ENCODE measurements at regions not wholly inside any gene's neighbourhood (a gene's known extent, or its start where the extent isn't known, plus 50 kb on each side); places are given as distances from the start of the nearest gene placed in this dataset.

DNA sequence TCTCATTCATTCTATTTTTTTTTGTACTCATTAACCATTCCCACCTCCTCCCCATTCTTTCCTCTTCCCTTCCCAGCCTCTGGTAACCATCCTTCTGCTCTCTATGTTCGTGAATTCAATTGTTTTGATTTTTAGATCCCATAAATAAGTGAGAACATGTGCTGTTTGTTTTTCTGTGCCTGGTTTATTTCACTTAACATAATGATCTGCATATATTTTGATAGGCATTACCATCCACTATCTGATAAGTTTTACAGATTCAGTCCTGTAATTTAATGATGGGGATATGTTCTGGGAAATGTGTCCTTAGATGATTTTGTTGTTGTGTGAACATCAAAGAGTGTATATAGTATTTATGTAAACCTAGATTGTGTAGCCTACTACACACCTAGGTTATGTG is 77.5 kb upstream of the CPHXL start:
- TF ChIP-seq CTCF (IDR thresholded peaks at IDR 0.05; ENCODE audit: insufficient read depth, low read depth, low read length) (no peak), EZH2 (IDR thresholded peaks at IDR 0.05; ENCODE audit: insufficient read depth, low read length) (no peak)
- no peak overlapping the region for H3K27ac ChIP-seq (ENCODE audit: low read depth, low read length)
- DNase-seq (ENCODE audit: low read depth) (no peak), FAIRE-seq (no peak)
- peaks cover 2% of the 10 kb centered on the region for H3K27me3 Mint-ChIP-seq (ENCODE audit: low read depth, unreplicated experiment)
- H3K9me3 ChIP-seq (ENCODE audit: insufficient read depth, low read depth, low read length), result no peaks in the 10 kb centered on the region
- no peaks in the 10 kb centered on the region for H3K9me3 Mint-ChIP-seq (ENCODE audit: unreplicated experiment)
- H3K79me2 ChIP-seq (ENCODE audit: insufficient read depth, low read length), result no peaks in the 10 kb centered on the region
- H3K27ac Mint-ChIP-seq (ENCODE audit: unreplicated experiment), result no peak overlapping the region
- H3K4me2 ChIP-seq (ENCODE audit: low read length), result no peak overlapping the region
- no peak overlapping the region for H3K9ac ChIP-seq (ENCODE audit: low read length)
- no peak overlapping the region for H3K4me3 Mint-ChIP-seq (ENCODE audit: unreplicated experiment)
- H4K20me1 ChIP-seq (ENCODE audit: insufficient read depth, low read length), result no peaks in the 10 kb centered on the region
- no peaks in the 10 kb centered on the region for H3K27me3 ChIP-seq (ENCODE audit: insufficient read depth, low read length)
- H2AFZ ChIP-seq (ENCODE audit: low read depth, low read length), result no peak overlapping the region
- H3K4me1 ChIP-seq (ENCODE audit: insufficient read depth, low read length), result no peaks in the 10 kb centered on the region
- H3K4me3 ChIP-seq (ENCODE audit: insufficient read depth, low read depth, low read length), result no peak overlapping the region
- H3K36me3 ChIP-seq (ENCODE audit: insufficient read depth, low read length), result no peaks in the 10 kb centered on the region
- no peaks in the 10 kb centered on the region for H3K36me3 Mint-ChIP-seq (ENCODE audit: low read depth, unreplicated experiment)
- H3K4me1 Mint-ChIP-seq (ENCODE audit: low read depth, unreplicated experiment), result no peaks in the 10 kb centered on the region

DNA sequence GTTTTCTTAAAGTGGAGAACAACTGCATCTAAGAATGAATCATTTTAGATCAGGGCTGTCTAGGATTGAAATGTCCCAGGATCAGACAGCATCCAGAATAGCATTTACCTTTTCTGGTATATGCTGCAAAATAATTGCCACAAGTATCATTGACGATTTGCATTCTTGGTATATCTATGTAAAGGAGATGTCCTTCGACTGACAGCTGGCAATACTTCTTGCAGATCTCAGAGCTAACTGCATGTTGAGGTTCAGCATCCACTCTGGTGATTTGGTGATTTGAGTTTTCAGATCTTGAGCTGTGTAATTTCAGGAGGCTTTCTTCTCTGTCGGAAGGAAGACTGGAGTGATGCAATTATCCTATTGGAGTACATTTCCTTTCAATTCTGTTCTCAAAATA is 78.1 kb upstream of the CPHXL start:
- no peaks in the 10 kb centered on the region for H3K27me3 ChIP-seq (ENCODE audit: insufficient read depth, low read length)
- DNase-seq (ENCODE audit: low read depth) (no peak), FAIRE-seq (no peak)
- no peaks in the 10 kb centered on the region for H3K4me1 ChIP-seq (ENCODE audit: insufficient read depth, low read length)
- no peak overlapping the region for H2AFZ ChIP-seq (ENCODE audit: low read depth, low read length)
- H3K4me3 ChIP-seq (ENCODE audit: insufficient read depth, low read depth, low read length), result no peak overlapping the region
- H3K79me2 ChIP-seq (ENCODE audit: insufficient read depth, low read length), result no peaks in the 10 kb centered on the region
- Mint-ChIP-seq H3K27me3 (ENCODE audit: low read depth, unreplicated experiment) (peaks cover 2% of the 10 kb centered on the region), H3K4me3 (ENCODE audit: unreplicated experiment) (no peak overlapping the region), H3K4me1 (ENCODE audit: low read depth, unreplicated experiment) (no peaks in the 10 kb centered on the region), H3K27ac (ENCODE audit: unreplicated experiment) (no peak overlapping the region), H3K9me3 (ENCODE audit: unreplicated experiment) (no peaks in the 10 kb centered on the region), H3K36me3 (ENCODE audit: low read depth, unreplicated experiment) (no peaks in the 10 kb centered on the region)
- no peaks in the 10 kb centered on the region for H3K9me3 ChIP-seq (ENCODE audit: insufficient read depth, low read depth, low read length)
- no peaks in the 10 kb centered on the region for H3K36me3 ChIP-seq (ENCODE audit: insufficient read depth, low read length)
- H3K27ac ChIP-seq (ENCODE audit: low read depth, low read length), result no peak overlapping the region
- no peak overlapping the region for H3K4me2 ChIP-seq (ENCODE audit: low read length)
- no peak overlapping the region for H3K9ac ChIP-seq (ENCODE audit: low read length)
- no peaks in the 10 kb centered on the region for H4K20me1 ChIP-seq (ENCODE audit: insufficient read depth, low read length)
- TF ChIP-seq EZH2 (IDR thresholded peaks at IDR 0.05; ENCODE audit: insufficient read depth, low read length), result no peak
- TF ChIP-seq CTCF (IDR thresholded peaks at IDR 0.05; ENCODE audit: insufficient read depth, low read depth, low read length), result no peak

GRCh38 chr16:75805946-75806345 is 79.7 kb upstream of the CPHXL start:
- H2AFZ ChIP-seq (ENCODE audit: low read depth, low read length), result no peak overlapping the region

More at GRCh38 chr16:75805946-75806345, 79.7 kb upstream of the CPHXL start:
- FAIRE-seq (no peak), DNase-seq (ENCODE audit: low read depth) (no peak)
- no peaks in the 10 kb centered on the region for H3K9me3 ChIP-seq (ENCODE audit: insufficient read depth, low read depth, low read length)
- H3K36me3 ChIP-seq (ENCODE audit: insufficient read depth, low read length), result no peaks in the 10 kb centered on the region
- H4K20me1 ChIP-seq (ENCODE audit: insufficient read depth, low read length), result no peaks in the 10 kb centered on the region
- H3K4me1 ChIP-seq (ENCODE audit: insufficient read depth, low read length), result no peaks in the 10 kb centered on the region
- H3K27ac ChIP-seq (ENCODE audit: low read depth, low read length), result no peak overlapping the region
- Mint-ChIP-seq H3K4me1 (ENCODE audit: low read depth, unreplicated experiment) (no peaks in the 10 kb centered on the region), H3K27ac (ENCODE audit: unreplicated experiment) (no peak overlapping the region), H3K9me3 (ENCODE audit: unreplicated experiment) (no peaks in the 10 kb centered on the region), H3K4me3 (ENCODE audit: unreplicated experiment) (no peak overlapping the region), H3K36me3 (ENCODE audit: low read depth, unreplicated experiment) (no peaks in the 10 kb centered on the region), H3K27me3 (ENCODE audit: low read depth, unreplicated experiment) (peaks cover 2% of the 10 kb centered on the region)
- no peak overlapping the region for H3K9ac ChIP-seq (ENCODE audit: low read length)
- no peak for TF ChIP-seq CTCF (IDR thresholded peaks at IDR 0.05; ENCODE audit: insufficient read depth, low read depth, low read length)
- no peaks in the 10 kb centered on the region for H3K27me3 ChIP-seq (ENCODE audit: insufficient read depth, low read length)
- no peaks in the 10 kb centered on the region for H3K79me2 ChIP-seq (ENCODE audit: insufficient read depth, low read length)
- no peak overlapping the region for H3K4me2 ChIP-seq (ENCODE audit: low read length)
- no peak overlapping the region for H3K4me3 ChIP-seq (ENCODE audit: insufficient read depth, low read depth, low read length)

All from astrocyte (in vitro differentiated cells and primary cell).